Fibroblast of lung (primary cell): ENCODE measurements at regions not wholly inside any gene's neighbourhood (a gene's known extent, or its start where the extent isn't known, plus 50 kb on each side); places are given as distances from the start of the nearest gene placed in this dataset.

ENCODE experiments used
- DNase-seq, 2 donors: peaks; one replicate each; pipeline versions ENCODE4 v3.0.0 to v3.0.0-alpha.2; 2010; ENCODE audit warnings: low read depth in 2 of 2
- H2AFZ ChIP-seq: 2 replicates; pipeline ENCODE4 v1.5.1; 2012; ENCODE audit warnings: low read length, control low read depth, inconsistent platforms
- H3K27ac ChIP-seq: 2 replicates; pipeline ENCODE4 v1.5.1; 2011; ENCODE audit warnings: low read length, control low read depth; ENCODE audit not compliant: insufficient read depth
- H3K27me3 ChIP-seq: 2 replicates; pipeline ENCODE4 v1.5.1; 2011; ENCODE audit warnings: mild to moderate bottlenecking, low read length; ENCODE audit not compliant: control insufficient read depth, insufficient read depth
- H3K36me3 ChIP-seq: 2 replicates; pipeline ENCODE4 v1.5.1; 2011; ENCODE audit warnings: low read length; ENCODE audit not compliant: control insufficient read depth, insufficient read depth
- H3K4me1 ChIP-seq: 2 replicates; pipeline ENCODE4 v1.5.1; 2011; ENCODE audit warnings: low read length; ENCODE audit not compliant: control insufficient read depth, insufficient read depth; ENCODE audit errors: extremely low read depth
- H3K4me2 ChIP-seq: 2 replicates; pipeline ENCODE4 v1.5.1; 2011; ENCODE audit warnings: low read length, control low read depth; ENCODE audit not compliant: insufficient read depth; ENCODE audit errors: extremely low read depth
- H3K4me3 ChIP-seq, 4 experiments: fragments of 200-600 bp in 1 of 4; sonication (generic) in 1 of 4; replicated peaks in 1 of 4; 2 replicates each; pipeline ENCODE4 v1.5.1; 2011 to 2016; ENCODE audit warnings: low read length in 4 of 4, low read depth in 3 of 4, mild to moderate bottlenecking in 3 of 4, control low read depth in 2 of 4, inconsistent platforms in 1 of 4, mixed read lengths in 1 of 4; ENCODE audit not compliant: insufficient read depth in 1 of 4; ENCODE audit errors: control extremely low read depth in 1 of 4
- H3K79me2 ChIP-seq: 2 replicates; pipeline ENCODE4 v1.5.1; 2012; ENCODE audit warnings: mild to moderate bottlenecking, low read length, inconsistent platforms; ENCODE audit not compliant: control insufficient read depth, insufficient read depth
- H3K9ac ChIP-seq: 2 replicates; pipeline ENCODE4 v1.5.1; 2011; ENCODE audit warnings: mild to moderate bottlenecking, low read length, control low read depth; ENCODE audit not compliant: insufficient read depth
- H3K9me3 ChIP-seq: 2 replicates; pipeline ENCODE4 v1.5.1; 2012; ENCODE audit warnings: low read depth, low read length; ENCODE audit not compliant: control insufficient read depth, insufficient read depth
- H4K20me1 ChIP-seq: 2 replicates; pipeline ENCODE4 v1.5.1; 2011; ENCODE audit warnings: low read length; ENCODE audit not compliant: control insufficient read depth, insufficient read depth; ENCODE audit errors: extremely low read depth
- CTCF ChIP-seq, 2 donors: IDR thresholded peaks in 1 of 2; conservative IDR thresholded peaks in 1 of 2; 1 replicate in 1 of 2; 2 replicates in 1 of 2; pipeline ENCODE4 v1.5.1; 2011 to 2012; ENCODE audit warnings: low read length in 2 of 2, control low read depth in 1 of 2, inconsistent platforms in 1 of 2, low read depth in 1 of 2, mild to moderate bottlenecking in 1 of 2
- EZH2 ChIP-seq: IDR thresholded peaks from 2 replicates; pipeline ENCODE4 v1.5.1; 2012; ENCODE audit warnings: low read length, control low read depth, mild to moderate bottlenecking; ENCODE audit errors: missing control alignments

- Histone ChIP-seq H3K27ac (no peak overlapping the region), H2AFZ (no peak overlapping the region), H3K9ac (no peak overlapping the region), H3K4me3 (no peak overlapping the region), H3K79me2 (no peaks in the 10 kb centered on the region), H4K20me1 (no peaks in the 10 kb centered on the region), H3K4me2 (no peak overlapping the region), H3K36me3 (no peaks in the 10 kb centered on the region), H3K27me3 (no peaks in the 10 kb centered on the region), H3K4me1 (no peaks in the 10 kb centered on the region), H3K9me3 (no peaks in the 10 kb centered on the region)
- TF ChIP-seq EZH2 = no peak
- TF ChIP-seq CTCF (conservative IDR thresholded peaks at IDR 0.05 in 1 of 2, IDR thresholded peaks at IDR 0.05 in 1 of 2; ENCODE audit: low read depth in 1 of 2, low read length in 2 of 2) = no peak
- DNase-seq = no peak
These were observed 388.2 kb upstream of the AKR1E2 start for GRCh38 chr10:4437791-4438190.

- Histone ChIP-seq H3K4me2 (no peak overlapping the region), H2AFZ (no peak overlapping the region), H3K79me2 (no peaks in the 10 kb centered on the region), H3K36me3 (no peaks in the 10 kb centered on the region), H3K27me3 (no peaks in the 10 kb centered on the region), H3K9ac (no peak overlapping the region), H3K9me3 (no peaks in the 10 kb centered on the region), H3K4me1 (no peaks in the 10 kb centered on the region), H3K4me3 (no peak overlapping the region), H3K27ac (no peak overlapping the region), H4K20me1 (no peaks in the 10 kb centered on the region)
- no peak for TF ChIP-seq CTCF (conservative IDR thresholded peaks at IDR 0.05 in 1 of 2, IDR thresholded peaks at IDR 0.05 in 1 of 2; ENCODE audit: low read depth in 1 of 2, low read length in 2 of 2)
- no peak for TF ChIP-seq EZH2
- no peak for DNase-seq
These were observed 388.9 kb upstream of the AKR1E2 start for GRCh38 chr10:4437061-4437460.

- Histone ChIP-seq H3K27me3 (no peaks in the 10 kb centered on the region), H3K9me3 (no peaks in the 10 kb centered on the region), H3K4me2 (no peak overlapping the region), H3K36me3 (no peaks in the 10 kb centered on the region), H4K20me1 (no peaks in the 10 kb centered on the region), H2AFZ (no peak overlapping the region), H3K4me3 (no peak overlapping the region), H3K9ac (no peak overlapping the region), H3K27ac (no peak overlapping the region), H3K79me2 (no peaks in the 10 kb centered on the region), H3K4me1 (no peaks in the 10 kb centered on the region)
- TF ChIP-seq CTCF (conservative IDR thresholded peaks at IDR 0.05 in 1 of 2, IDR thresholded peaks at IDR 0.05 in 1 of 2; ENCODE audit: low read depth in 1 of 2, low read length in 2 of 2) = no peak
- DNase-seq = no peak
These were observed 389.9 kb upstream of the AKR1E2 start for GRCh38 chr10:4436103-4436502.
